Suprapubic skin (tissue), 3 donors: ENCODE measurements at regions not wholly inside any gene's neighbourhood (a gene's known extent, or its start where the extent isn't known, plus 50 kb on each side); places are given as distances from the start of the nearest gene placed in this dataset.

Source experiments
- CTCF ChIP-seq, 2 donors: fragments of 200-600 bp in 1 of 2; fragments of 450-650 bp in 1 of 2; sonication (generic) in 1 of 2; IDR thresholded peaks; one replicate each; pipeline ENCODE4 v1.5.1; 2016 to 2019; ENCODE audit warnings: antibody characterized with exemption in 2 of 2, mild to moderate bottlenecking in 1 of 2, moderate library complexity in 1 of 2
- EP300 ChIP-seq: sonication (generic); formaldehyde crosslinking; IDR thresholded peaks from one replicate; pipeline ENCODE4 v1.6.1; 2017; ENCODE audit warnings: antibody characterized with exemption
- POLR2A ChIP-seq, 2 donors: fragments of 450-650 bp; IDR thresholded peaks; one replicate each; pipeline ENCODE4 v1.6.1; 2017; ENCODE audit warnings: antibody characterized with exemption in 2 of 2, mild to moderate bottlenecking in 2 of 2, moderate library complexity in 2 of 2

GRCh38 chr10:130744631-130745030, 566.9 kb downstream of the TCERG1L start:
- TF ChIP-seq CTCF (IDR thresholded peaks at IDR 0.05) (no peak), EP300 (no peak), POLR2A (IDR thresholded peaks at IDR 0.05) (no peak)
